GM18502 (cell line): ENCODE measurements at regions not wholly inside any gene's neighbourhood (a gene's known extent, or its start where the extent isn't known, plus 50 kb on each side); places are given as distances from the start of the nearest gene placed in this dataset.
"Not testable (repeated sequence)": the region's sequence is repeated elsewhere in the genome, so short reads cannot be mapped to it uniquely, and the experiment has no call there.

Experiments
- ATAC-seq: cut with Tn5 transposase; IDR thresholded peaks from one replicate; pipeline ENCODE4 v1.9.1; 2021; ENCODE audit warnings: mild to moderate bottlenecking; ENCODE audit not compliant: unreplicated experiment, poor library complexity

DNA sequence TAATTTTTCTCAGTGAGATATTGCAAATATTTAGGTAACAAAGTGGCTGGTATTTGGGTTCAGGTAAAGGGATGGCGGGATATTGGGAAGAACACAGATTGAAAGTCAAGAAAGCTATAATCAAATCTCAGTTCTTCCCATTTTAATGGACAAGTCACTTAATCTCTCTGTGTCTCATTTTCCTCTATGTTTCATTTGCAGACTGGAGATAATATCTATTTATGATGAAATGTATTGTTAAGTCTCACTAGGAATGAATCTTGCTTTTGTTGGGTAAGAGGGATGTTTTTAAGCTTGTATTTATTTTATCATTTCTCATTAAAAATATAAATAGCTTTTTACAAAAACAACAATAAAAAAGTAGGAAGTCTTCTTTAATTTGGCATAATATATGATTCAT lies 175.4 kb downstream of the ISL1 start:
- ATAC-seq = no peak

DNA sequence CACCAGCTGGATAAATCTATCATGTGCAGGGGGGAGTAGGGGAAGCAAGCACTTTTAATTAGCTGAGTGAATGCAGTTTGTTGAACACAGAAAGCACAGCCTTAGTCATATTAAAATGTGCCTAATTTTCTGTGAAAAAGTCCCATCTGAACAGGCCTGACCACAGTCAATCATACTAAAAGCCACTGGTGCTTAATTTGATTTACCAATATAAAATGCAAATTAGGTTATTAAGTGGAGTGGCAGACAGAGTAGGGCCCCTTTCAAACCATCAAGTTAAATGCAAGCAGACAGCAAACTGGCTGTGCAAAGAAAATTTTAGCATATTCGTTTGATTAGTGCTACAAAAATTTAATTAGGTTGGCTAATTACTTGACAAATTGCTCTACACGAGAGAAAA lies 176.1 kb downstream of the ISL1 start:
- ATAC-seq = no peak

DNA sequence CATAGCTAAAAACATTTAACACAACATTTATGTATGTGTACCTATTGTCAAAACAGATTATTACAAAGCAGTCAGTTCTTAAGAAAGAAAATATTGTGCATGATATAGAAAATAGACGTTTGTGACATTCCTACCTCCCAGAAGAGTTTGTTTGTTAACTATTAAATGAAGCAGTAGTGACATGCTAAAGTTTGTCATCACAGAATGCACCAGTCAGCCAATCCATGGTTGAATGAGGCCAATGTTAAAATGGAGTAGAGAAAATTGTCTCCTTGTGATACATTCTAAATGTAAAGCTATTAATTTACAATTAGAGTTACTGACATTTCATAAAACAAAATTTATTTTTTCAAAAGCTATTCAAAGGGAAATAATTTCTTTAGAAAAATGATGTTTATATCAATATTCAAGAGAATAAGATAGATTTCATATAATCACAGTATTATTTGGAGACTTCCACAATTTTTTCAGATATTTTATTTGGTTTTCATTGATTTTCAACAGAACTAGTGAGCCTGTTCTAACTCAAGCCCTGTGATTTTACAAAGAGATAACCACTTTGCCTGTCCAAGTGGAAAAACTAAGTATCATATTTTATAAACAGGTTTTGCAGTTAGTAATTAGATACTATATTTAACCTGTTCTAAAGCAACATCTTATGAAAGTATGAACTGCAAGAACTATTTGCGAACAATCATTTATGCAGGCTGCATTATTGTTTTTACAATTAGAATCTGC lies 176.8 kb downstream of the ISL1 start:
- no peak for ATAC-seq

DNA sequence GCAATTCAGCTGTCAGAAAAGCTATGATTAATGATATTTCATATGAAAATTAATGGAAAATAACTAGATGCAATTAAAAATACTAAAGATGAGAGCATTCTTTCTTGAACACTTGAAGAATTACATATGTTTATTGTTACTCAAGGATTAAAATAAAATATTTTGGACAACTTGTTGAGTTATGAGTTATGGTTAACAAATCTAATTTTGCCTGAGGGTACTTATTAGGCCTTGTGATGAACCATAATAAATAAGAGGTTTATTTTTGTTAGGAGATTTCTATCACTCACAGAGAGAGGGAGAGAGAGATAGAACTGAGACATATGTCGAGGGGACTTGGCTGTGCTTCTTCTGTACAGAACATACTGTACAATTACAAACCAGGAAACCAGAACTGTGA lies 183.7 kb downstream of the ISL1 start:
- ATAC-seq = no peak

DNA sequence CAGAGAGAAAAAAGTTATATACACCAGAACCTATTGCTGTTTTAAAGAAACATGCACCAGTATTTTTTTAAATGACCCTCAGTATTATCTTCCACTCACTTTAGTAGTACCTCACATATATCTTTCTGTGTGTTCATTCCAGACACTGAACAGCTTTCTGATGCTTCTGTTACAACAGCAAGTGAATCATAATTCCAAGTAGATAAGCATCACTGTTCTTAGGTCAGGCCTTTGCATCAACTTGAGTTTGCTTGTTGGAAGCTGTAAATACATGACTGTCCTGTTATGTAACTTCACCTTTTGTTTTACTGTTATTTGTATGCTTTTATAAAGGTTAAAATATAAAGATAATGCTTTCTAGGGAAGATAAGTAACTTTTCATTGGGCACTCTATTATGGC lies 184.4 kb downstream of the ISL1 start:
- ATAC-seq = no peak

DNA sequence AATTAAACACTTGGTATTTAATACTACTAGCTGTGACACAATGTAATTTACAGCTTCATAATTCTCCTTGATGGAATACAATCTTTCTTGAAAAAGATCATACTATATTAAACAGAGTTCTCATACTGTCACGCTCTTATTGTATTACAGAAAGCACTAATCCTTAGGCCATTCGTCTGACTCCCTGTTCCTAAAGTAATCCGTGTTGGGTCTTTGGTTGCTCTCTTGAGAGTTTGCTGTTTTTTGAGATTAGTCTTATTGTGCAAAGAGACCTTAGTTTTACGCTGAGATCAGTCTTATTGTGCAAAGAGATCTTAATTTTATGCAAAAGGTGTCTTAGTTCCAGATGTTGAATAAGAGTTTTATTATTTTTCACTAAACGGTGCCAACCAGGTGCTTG lies 190.6 kb downstream of the ISL1 start:
- no peak for ATAC-seq

DNA sequence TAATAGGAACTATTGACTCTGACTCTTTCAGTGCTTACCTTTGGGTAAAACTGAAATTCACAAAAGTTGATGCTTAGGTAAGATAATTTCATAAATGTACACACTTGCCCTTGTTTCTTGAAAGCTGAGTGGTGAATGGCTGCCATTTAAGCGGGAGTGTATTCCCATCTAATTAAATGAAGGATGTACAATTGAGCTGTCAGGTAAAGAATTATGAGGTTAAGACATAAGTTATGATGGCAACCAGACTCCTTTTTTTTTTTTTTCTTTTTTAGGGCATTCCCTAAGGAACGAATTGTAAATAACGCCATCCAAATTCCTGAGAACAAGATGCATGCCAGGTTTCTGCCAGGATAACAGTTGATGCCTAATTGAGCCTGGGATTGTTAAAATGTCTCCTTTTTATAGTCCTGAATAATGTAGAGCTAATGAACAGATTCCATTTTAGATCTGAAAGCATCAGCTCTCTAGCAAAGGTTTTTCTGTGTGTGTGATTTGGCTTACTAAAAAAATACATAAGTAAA lies 199.7 kb downstream of the ISL1 start:
- ATAC-seq = no peak

DNA sequence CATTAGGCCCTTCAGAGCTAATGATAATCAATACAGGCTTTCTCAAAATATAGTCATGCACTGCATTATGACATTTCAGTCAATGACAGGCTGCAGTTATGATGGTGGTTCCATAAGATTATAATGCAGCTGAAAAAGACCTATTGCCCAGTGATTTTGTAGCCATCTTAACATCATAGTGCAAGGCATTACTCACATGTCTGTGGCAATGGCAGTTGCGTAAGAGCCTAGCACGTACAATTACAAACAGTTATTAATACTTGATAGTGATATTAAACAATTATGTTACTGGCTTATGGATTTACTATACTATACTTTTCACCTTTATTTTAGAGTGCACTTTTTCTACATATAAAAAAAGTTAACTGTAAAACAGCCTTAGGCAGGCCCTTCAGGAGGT lies 214.8 kb downstream of the ISL1 start:
- no peak for ATAC-seq

DNA sequence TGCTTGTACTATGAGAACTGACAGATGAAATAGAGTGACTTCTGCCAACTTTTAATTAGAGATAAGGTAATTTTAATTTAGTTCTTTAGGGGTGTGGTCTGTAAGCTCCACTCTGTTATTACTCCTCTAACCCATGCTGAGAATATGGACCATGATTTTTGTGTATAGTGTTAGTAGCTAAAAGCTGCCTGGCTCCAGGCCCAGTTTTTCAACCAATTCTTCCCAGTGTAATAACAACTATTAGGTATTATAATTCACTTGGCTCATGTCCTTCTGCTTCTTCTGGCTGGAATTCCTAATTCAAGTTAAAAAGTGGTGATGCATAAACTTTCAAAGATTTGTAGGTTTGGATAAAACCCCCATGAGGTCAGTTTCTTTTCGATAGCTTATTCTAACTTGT lies 216.3 kb downstream of the ISL1 start:
- ATAC-seq = no peak

DNA sequence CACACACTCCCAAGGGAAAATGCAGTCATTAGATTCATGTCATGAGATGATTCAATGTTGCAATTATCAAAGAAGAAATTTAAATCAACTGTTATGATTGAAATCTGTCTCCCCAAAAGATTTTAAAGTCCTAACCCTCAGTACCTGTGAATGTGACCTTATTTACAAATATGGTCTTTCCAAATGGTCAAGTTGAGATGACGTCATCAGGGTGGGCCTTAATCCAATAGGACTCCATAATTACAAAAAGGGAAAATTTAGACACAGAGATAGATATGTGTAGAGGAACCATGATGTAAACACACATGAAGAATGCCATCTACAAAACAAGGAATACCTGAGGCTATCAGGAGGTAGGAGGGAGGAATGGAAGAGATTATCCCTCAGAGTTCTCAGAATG lies 221.1 kb downstream of the ISL1 start:
- ATAC-seq = no peak

DNA sequence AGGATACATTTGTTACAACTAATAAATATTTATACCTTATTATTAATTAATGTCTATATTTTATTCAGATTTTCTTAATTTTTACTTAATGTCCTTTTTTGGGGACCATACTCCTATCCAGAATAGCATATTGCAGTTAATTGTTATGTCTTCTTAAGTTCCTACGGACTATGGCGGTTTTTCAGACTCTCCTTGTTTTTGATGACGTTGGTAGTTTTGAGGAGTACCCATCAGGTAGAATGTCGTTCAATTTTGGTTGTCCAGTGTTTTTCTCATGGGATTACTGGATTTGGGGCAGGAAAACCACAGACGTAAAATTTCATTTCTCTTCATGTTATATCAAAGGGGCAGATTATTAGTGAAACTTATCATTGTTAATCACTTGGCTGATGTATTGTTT lies 223.7 kb downstream of the ISL1 start:
- no peak for ATAC-seq

DNA sequence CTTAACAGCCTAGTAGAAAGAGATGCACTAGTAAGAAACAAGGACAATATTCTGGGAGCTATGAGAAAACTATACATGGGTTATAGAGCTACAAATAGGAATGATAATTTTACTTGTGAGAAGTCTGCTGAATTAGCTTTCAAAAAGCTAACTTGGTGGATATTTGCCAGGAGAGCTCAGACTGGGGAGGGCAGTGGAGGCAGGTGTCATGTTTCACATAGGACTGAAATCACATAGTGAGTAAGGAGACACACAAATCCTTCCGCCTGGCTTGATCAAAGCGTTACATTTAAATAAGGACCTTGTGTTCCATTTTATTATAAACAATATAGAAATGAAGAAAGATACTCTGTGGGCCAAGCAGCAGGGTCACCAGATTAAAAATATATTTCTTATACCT lies 235.0 kb downstream of the ISL1 start:
- ATAC-seq = no peak

DNA sequence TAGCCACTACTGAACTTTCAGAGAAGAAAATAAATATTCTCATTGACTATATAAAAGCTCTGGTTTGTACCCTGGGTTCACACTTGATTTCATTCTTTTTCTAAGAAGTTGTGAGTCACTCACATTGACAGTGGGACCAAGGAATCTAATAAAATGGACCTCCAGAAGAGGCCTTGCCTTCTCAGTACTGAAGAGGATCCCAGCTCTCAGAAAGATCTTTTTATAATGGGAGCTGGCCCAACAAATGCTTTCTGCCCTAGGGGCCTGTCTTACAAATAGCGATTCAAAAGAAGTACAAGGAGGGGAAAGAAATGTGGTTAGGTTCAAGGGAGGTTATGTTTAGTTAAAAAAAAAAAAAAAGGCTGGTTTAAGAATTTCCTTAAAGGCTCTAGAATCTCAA lies 237.9 kb downstream of the ISL1 start:
- ATAC-seq = no peak

DNA sequence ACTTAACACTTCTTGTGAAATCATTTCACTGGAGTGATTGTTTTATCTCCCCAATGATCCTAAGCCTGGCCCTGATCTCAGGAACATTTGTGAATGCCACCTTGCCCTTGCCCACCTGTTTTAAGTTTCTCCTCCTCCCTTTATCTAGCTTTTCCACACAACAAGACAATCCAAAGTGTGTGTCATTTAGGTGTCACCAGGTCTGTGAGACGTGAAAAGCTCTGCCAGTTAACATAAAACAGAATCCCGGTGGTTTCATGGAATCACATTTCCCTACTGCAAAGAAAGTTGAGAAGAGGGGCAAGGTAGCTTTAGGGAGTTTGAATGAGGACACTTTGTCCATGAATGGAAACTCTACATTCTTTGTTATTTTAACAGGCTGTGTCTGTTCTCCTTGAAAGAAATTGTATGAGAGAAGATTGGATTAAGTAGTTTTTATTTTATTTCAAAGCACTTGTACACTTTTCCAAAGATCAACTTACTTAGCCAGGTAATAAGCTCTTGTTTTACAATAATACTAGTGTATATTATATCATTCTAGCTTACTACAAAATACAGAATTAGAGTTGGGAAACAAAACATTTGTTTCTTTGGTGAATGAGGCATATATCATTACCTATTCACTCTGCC lies 239.0 kb downstream of the ISL1 start:
- ATAC-seq = no peak

DNA sequence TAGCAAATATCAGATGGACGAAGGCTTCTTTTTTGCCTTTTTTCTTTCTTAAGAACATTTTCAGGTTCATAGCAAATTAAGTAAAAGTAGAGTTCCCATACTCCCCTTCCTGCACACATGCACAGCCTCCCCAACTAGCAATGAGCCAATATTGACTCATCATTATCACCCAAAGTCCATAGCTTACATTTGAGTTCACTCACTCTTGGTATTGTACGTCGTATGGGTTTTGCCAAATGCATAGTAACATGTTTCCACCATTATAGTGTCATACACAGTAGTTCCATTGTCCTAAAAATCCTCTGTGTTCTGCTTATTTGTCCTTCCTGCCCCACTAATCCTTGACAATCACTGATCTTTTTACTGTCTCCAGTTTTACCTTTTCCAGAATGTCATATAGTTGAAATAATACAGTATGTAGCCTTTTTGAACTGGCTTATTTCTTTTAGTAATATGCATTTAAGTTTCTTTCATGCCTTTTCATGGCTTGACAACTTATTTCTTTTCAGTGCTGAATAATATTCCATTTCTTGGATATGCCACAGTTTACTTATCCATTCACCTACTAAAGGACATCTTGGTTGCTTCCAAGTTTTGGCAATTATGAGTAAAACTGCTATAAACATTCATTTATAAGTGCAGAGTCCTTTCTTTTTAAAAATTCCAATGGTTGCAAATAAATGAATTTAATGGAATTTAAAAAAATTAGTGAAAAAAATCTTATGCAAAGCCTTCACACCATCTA lies 242.1 kb downstream of the ISL1 start:
- no peak for ATAC-seq

DNA sequence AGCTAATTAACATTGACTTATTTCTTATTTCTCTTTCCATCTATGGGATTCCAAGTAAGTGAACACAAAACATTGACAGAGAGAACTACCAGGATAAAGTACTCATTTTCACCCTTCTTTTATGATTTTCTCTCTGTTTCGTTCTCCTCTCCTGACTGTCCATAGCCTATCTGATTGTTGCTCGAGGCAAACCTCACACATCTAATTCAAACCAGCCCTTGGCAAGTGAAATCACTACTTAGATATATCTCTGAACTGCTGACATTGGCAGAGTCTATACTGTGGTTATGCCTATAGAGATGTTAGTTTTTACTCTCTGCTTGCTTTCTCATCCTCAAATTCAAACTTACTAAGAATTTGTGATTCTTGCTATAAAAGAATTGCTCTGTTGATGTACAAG lies 248.8 kb downstream of the ISL1 start:
- ATAC-seq = no peak

DNA sequence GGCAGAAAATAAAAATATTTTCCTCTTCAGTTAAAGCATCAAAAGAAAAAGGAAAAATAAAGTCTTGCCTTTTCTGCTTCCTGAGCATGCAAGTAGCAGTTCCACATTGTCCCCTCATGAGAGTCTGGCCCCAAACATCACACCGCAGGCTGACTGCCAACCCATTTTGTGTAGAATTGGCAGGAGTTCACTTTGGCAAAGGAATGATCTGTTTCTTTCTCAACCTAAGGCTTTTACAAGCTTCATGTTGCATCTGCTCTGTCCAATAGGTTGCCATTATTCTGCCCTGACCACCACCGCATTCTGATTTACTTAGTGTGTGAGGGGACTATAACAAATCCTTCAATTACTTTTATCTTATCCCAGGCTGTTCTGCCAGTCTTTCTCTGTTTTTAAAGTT lies 249.5 kb downstream of the ISL1 start:
- ATAC-seq = no peak

DNA sequence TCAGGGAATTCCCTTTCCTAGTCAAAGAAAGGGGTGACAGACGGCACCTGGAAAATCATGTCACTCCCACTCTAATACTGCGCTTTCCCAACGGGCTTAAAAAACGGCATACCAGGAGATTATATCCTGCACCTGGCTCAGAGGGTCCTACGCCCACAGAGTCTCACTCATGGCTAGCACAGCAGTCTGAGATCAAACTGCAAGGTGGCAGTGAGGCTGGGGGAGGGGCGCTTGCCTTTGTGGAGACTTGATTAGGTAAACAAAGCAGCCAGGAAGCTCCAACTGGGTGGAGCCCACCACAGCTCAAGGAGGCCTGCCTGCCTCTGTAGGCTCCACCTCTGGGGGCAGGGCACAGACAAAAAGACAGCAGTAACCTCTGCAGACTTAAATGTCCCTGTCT lies 253.7 kb downstream of the ISL1 start:
- not testable (repeated sequence) for ATAC-seq

DNA sequence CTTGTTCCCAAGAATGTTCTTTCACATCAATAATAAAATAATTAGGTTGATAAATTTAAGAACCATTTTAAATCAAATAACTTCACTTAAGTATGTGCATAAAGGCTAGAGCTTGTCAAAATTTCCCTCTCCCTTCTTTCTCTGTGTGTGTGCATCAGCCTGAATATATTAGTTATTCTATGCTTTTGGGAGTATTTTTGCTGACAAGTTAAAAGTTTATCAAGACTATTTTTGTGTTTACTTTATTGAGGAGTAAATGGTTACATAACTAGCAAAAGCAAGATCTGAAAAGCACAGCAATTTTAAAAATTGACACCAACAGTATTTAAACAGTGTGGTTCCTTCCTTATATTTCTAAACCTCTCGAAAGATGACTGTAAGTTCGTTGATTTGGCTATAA lies 261.7 kb downstream of the ISL1 start:
- no peak for ATAC-seq

DNA sequence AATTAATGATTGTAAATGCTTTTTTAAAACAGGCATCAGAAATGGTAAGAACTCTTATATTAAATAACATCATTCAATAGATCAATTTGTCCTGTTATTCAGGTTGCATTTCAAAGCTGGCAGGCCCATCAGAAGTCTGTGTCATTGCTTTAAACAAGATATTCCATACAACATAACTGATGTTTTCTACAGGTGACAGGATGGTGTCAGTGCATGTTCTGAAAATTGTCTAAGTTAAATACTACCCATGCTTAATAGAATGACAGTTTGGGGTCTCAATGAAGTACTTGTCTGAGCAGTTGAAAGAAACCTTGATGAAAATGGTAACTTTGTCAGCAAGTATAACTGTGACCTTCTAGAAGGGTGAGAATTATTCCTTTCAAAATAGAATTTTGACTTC lies 263.2 kb downstream of the ISL1 start:
- no peak for ATAC-seq

DNA sequence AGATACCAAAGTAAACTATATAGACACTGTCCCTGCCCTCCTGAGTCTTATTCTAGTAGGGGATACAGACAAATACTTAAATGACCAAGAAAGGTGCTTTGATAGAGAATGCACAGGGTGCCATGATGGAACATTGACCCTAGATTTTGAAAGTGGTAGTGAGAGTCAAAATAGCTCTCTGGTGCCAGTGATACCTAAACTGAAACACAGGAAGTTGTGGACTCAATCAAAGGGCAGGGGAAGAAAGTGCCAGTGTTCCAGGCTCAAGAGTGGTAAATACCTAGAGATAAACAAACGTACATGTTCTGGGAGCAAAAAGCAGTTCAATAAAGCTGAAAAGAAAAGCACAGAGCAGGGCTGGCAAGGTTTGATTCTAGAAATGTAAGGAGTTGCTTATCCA lies 267.6 kb downstream of the ISL1 start:
- no peak for ATAC-seq
